ENCODE measurements at regions not wholly inside any gene's neighbourhood (a gene's known extent, or its start where the extent isn't known, plus 50 kb on each side); places are given as distances from the start of the nearest gene placed in this dataset.

- TF ChIP-seq POLR2AphosphoS5 (IDR thresholded peaks at IDR 0.05; ENCODE audit: borderline replicate concordance, low read depth, low read length) (no peak), EZH2 (IDR thresholded peaks at IDR 0.05) (no peak), FOXP2 (optimal IDR thresholded peaks at IDR 0.05; ENCODE audit: control extremely low read depth, extremely low read length, insufficient read depth) (no peak)
Measured at GRCh38 chr5:103938146-103938695, 375.6 kb upstream of the NUDT12 start.

All from SK-N-MC (cell line).